Activated CD4-positive, CD25-positive, alpha-beta regulatory T cell treated with anti-CD3 and anti-CD28 coated beads, Interleukin-2, amount 50 U/mL, for 72 hours (primary cell): ENCODE measurements at regions not wholly inside any gene's neighbourhood (a gene's known extent, or its start where the extent isn't known, plus 50 kb on each side); places are given as distances from the start of the nearest gene placed in this dataset.
"Not testable (repeated sequence)": the region's sequence is repeated elsewhere in the genome, so short reads cannot be mapped to it uniquely, and the experiment has no call there.

ENCODE experiments used
- DNase-seq: peaks from one replicate; pipeline ENCODE4 v3.0.0; 2021

DNA sequence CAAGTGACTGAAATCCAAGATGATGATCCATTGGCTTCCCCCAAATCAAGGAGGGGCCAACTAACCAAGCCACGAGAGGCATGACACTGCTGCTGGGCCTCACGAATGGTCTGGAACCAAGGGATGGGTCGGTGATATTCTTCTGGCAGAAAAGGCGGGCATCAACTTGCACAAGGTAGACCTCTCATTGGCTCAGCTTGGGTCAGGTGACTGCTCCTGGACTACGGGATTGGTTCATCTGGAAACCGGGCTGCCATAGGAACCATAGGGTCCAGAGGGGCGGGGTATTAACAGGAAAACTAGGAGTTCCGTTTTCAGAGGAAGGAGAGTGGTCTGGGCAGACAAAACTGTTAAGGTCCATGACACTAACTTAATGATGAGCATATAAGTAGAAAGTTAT is 100.9 kb downstream of the TFAP2C start:
- no peak for DNase-seq

GRCh38 chr20:56730996-56731395 is 101.9 kb downstream of the TFAP2C start:
- DNase-seq: no peak

DNA sequence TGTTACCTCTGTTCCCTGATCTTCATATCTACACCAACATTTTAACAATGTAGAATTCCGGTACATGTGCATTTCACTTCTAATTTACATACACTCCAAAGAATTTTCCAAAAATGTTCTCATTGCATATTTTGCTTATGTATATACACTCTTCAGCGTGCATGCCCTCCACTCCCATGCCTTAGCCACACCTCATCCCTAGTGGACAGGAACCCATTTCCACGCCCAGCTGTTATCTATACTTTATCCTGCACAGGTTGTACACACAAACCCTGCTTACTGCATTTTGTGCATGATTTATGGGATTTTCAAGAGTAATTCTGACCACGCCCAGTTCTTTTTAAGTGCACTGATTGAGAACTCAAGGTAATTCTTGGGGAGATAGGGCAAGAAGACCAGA is 102.4 kb downstream of the TFAP2C start:
- no peak for DNase-seq

GRCh38 chr20:56733967-56734366 is 104.9 kb downstream of the TFAP2C start:
- DNase-seq: no peak

GRCh38 chr20:56735084-56735642 is 106.1 kb downstream of the TFAP2C start:
- no peak for DNase-seq

- DNase-seq: no peak
Measured at GRCh38 chr20:56736285-56736857, 107.3 kb downstream of the TFAP2C start.

DNA sequence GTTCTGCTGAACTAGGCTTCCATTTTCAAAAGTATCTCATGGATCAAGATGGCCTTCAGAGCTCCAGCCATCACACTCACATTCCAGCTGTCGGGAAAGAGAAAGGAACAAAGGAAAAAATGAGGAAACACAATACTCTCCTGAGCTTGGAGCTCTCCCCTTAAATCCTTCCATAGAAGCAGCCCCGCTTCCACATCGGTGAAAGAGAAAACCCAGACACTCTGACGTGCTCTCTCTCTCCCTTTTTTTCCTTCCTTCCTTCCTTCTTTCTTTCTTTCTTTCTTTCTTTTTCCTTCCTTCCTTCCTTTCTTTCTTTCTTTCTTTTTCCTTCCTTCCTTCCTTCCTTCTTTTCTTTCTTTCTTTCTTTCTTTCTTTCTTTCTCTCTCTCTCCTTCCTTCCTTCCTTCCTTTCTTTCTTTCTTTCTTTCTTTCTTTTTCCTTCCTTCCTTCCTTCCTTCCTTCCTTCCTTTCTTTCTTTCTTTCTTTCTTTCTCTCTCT is 115.3 kb downstream of the TFAP2C start:
- DNase-seq: not testable (repeated sequence)

DNA sequence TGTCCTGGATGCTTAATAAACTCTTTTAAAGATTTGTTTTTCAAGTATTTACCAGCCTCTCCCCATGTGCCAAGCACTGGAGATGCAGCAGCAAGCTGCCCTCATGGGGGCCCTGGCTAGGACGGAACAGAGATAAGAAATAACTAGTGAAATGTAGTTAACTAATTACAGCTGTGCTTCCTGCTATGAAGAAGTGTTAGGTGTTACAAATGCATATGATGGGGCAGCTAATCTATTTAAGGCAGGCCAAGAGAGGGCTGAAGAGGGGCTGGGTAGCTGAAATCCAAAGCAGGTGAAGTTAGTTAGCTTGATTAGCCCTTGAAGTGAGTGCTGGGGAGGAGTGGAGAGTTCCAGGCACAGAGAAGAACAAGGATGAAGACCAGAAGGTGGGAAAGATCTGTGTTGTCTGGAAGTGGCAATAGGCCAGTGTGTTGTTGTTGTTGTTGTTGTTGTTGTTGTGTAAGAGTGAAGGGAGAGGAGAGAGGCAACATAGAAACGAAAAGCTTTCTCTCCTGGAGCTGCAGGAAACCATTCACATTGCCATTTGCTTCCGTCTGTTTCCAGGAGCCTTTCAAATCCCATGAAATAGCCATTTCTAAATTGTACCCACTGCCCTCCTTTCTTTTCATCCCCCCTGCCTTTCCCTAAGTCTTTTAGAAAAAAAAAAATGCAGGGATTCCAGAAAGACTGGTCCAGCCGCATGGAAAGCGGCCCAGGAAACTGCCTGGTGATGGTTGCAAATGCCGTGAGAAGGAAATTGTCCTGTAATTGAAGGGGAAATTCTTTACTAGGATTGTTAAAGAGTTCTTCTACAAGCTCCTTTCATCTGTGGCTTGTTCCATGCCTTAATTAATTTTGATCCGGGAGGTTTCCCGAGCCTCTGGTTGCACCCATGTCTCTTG is 119.6 kb downstream of the TFAP2C start:
- DNase-seq: no peak

GRCh38 chr20:56750430-56750829 is 121.3 kb downstream of the TFAP2C start:
- no peak for DNase-seq

DNA sequence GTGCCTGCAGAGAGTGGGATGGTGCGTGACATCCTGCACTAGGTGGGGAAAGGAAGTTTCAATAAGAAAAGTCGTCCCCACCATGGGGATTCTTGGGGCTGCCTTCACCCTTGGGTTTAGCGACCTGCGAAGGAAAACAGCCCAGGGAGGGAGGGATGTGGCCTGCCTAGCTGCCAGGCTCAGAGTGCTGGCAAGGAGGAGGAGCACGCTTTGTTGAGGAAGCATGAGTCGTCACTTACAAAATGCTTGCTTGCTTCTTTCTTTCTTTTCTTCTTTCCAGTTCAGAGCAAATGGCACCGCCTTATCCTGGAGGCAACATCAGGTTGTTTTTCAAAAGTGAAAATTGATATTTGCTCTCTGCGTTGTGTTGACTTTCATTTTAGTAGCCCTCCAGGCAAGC is 123.2 kb downstream of the TFAP2C start:
- no peak for DNase-seq

GRCh38 chr20:56755201-56755600 is 126.1 kb downstream of the TFAP2C start:
- DNase-seq: no peak

DNA sequence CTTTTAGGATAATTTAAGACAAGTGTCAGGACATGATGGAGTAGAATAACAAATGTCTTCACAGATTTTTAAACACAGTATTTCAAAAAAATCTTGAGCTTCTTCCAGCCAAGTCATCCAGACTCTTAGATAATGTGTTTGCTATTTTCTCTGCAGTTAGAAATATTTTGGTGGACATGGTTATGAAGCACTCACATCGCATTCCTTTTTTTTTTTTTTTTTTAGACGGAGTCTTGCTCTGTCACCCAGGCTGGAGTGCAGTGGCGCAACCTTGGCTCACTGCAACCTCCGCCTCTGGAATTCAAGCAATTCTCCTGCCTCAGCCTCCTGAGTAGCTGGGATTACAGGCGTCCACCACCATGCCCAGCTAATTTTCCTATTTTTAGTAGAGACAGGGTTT is 127.6 kb downstream of the TFAP2C start:
- DNase-seq: not testable (repeated sequence)

GRCh38 chr20:56758706-56759105 is 129.6 kb downstream of the TFAP2C start:
- no peak for DNase-seq

GRCh38 chr20:56759741-56760278 is 130.7 kb downstream of the TFAP2C start:
- DNase-seq: no peak

DNA sequence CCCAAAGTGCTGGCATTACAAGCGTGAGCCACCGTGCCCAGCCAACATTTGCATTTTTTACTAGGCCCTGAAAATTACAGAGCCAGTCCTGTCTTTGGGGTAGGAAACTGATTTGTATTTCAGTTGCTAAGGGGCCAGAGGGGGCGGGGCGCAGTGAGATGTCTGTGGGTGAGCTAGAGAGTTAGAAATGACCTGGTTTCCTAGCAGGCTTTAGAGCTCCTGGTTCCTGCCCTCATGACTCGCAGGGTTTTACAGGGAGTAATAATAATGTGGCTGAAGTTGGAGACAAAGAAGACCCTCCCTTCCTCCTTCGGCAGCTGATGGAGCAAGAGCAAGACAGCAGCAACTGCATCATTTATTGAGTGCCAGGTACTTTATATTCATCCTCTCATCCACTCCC is 131.5 kb downstream of the TFAP2C start:
- no peak for DNase-seq

DNA sequence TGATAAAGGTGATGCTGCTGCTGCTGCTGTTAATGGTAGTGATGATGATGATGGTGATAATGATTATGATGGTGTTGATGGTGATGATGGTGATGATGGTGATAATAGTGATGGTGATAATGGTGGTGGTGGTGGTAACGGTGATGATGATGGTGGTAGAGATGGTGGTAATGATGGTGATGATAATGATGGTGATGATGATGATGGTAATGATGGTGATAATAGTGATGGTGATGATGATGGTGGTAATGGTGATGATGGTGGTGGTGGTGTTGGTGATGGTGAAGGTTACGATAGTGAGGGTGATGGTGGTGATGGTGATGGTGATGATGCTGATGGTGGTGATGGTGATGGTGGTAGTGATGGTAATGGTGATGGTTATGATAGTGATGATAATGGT is 132.3 kb downstream of the TFAP2C start:
- no peak for DNase-seq

DNA sequence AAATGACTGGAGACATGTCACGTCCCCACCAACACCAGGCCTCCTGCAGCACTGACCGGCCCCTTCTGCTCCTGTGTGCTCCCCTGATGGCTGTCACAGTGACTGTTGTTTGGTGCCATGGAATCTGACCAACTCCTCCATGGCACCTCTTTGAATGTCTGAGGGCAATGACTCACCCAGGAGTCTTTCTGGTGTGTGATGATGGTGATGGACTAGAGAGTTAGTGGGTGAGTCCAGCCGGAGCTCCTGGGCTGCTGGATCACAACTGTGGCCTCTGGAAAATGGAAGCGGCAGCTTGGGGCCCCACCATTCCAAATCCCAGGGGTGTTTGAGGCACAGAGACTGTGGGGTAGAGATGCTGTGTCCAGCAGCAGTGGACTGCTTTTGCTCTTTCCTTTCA is 133.3 kb downstream of the TFAP2C start:
- no peak for DNase-seq

DNA sequence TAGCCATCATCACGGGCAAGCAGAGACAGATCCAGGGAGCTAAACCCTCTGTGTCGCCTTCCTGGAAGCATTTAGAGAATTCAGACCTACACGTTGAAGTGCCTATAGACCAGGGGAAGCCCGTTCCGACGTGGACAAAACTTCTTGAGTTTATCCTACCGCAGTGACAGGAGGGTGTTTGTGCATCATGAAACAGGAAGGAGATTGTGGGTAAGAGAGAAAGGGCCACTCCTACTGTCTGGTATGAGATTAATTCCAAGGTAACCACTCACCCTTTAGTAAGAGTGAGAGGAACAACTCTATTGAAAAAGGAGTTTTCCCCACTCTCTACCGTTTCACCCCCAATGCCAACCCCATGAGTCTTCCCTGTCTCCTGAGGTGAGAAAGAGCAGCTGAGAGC is 133.7 kb downstream of the TFAP2C start:
- no peak for DNase-seq

- DNase-seq: no peak
Measured at GRCh38 chr20:56764671-56765070, 135.6 kb downstream of the TFAP2C start.

- no peak for DNase-seq
Measured at GRCh38 chr20:56765172-56766073, 136.3 kb downstream of the TFAP2C start.

- DNase-seq: no peak
Measured at GRCh38 chr20:56766528-56766927, 137.4 kb downstream of the TFAP2C start.

- DNase-seq: no peak
Measured at GRCh38 chr20:56769921-56770600, 141.0 kb downstream of the TFAP2C start.
